Thymus (tissue), 11 donors: ENCODE measurements at regions not wholly inside any gene's neighbourhood (a gene's known extent, or its start where the extent isn't known, plus 50 kb on each side); places are given as distances from the start of the nearest gene placed in this dataset.

Experiments used
- DNase-seq, 9 donors: peaks; one replicate each; pipeline ENCODE4 v3.0.0-alpha.2; 2013; ENCODE audit warnings: low spot score in 9 of 9, low read depth in 6 of 9, missing footprints in 1 of 9
- H3K27ac ChIP-seq, 2 donors: one replicate each; pipeline ENCODE4 v1.5.1; 2013; ENCODE audit warnings: control low read depth in 1 of 2, low read depth in 1 of 2, low read length in 1 of 2, mild to moderate bottlenecking in 1 of 2, moderate library complexity in 1 of 2
- H3K27me3 ChIP-seq, 2 donors: one replicate each; pipeline ENCODE4 v1.5.1; 2013; ENCODE audit warnings: low read length in 1 of 2; ENCODE audit not compliant: control insufficient read depth in 2 of 2, insufficient read depth in 1 of 2
- H3K36me3 ChIP-seq, 2 donors: one replicate each; pipeline ENCODE4 v1.5.1; 2013; ENCODE audit warnings: low read length in 1 of 2, mild to moderate bottlenecking in 1 of 2, moderate library complexity in 1 of 2; ENCODE audit not compliant: control insufficient read depth in 2 of 2, insufficient read depth in 2 of 2
- H3K4me1 ChIP-seq, 2 donors: one replicate each; pipeline ENCODE4 v1.5.1; 2013; ENCODE audit warnings: low read length in 2 of 2; ENCODE audit not compliant: control insufficient read depth in 2 of 2, insufficient read depth in 2 of 2
- H3K4me3 ChIP-seq, 2 donors: one replicate each; pipeline ENCODE4 v1.5.1; 2013; ENCODE audit warnings: low read length in 2 of 2, control low read depth in 1 of 2, mild to moderate bottlenecking in 1 of 2
- H3K9me3 ChIP-seq, 2 donors: one replicate each; pipeline ENCODE4 v1.5.1; 2013; ENCODE audit warnings: low read length in 1 of 2, mild to moderate bottlenecking in 1 of 2; ENCODE audit not compliant: control insufficient read depth in 2 of 2, insufficient read depth in 1 of 2
- WGBS: extraction: QIAGEN DNeasy Blood & Tissue Kit; methylation state at CpG from one replicate; pipeline ENCODE4 v1.1.7; 2013; 5-methylcytosine and 5-hydroxymethylcytosine counted together
- donor health status: healthy.

DNA sequence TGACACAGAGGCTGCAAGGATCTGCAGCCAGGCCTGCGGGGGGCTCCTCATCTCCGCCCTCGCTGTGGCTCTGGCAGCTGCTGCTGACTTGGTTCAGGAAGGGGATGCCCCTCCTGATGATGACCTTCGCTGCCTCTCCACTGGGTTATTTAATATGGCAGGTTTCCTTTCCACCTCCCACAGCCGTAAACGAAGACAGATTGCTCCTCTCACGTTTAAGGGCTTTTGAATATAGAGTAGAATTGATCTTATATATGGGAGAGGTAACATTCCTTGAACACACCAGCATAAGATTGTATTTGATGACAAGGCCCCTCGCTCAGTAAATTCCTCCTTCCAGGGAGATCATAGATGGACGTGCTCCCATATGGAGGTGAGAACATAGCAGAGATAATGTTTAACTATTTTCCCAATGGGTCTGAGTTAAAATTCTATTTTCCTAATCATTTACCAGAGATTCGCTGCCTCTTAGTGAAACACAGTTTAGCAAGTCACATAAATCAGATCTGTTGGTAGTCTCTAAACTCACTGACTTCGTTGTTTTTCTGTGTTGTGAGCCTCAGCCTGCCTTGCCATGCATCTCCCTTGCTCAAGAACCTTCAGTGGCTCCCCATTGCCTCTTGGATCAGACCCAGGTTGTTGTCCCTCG is 88.5 kb upstream of the AJAP1 start:
- H3K9me3 ChIP-seq, result no peaks in the 10 kb centered on the region
- H3K36me3 ChIP-seq, result no peaks in the 10 kb centered on the region
- DNase-seq, result no peak
- no peaks in the 10 kb centered on the region for H3K27me3 ChIP-seq
- no peaks in the 10 kb centered on the region for H3K4me1 ChIP-seq
- H3K4me3 ChIP-seq, result no peak overlapping the region
- 77% methylated on average over 12 of the region's 12 CpGs for WGBS
- H3K27ac ChIP-seq, result no peak overlapping the region

DNA sequence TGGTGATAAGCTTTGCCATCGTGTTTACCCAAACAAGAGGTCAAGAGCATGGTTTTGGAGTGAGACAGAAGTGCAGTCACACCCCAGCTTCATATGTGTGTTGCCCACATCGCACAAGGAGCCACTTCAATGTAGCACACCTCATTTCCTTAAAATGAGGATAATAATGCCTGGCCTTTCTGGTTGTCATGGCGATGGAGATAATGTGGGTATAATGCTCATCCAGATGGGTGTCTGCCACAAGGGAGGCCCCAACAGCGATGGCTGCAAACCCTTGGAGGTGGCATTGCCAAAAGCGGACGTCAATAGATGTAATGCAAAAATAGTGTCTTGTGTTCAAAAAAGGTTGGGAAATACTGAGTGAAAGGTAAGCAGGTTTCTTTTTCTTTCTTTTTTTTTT is 83.1 kb upstream of the AJAP1 start:
- H3K4me1 ChIP-seq, result no peaks in the 10 kb centered on the region
- no peak overlapping the region for H3K4me3 ChIP-seq
- H3K27ac ChIP-seq, result no peak overlapping the region
- no peaks in the 10 kb centered on the region for H3K27me3 ChIP-seq
- WGBS, result 91% methylated on average over 6 of the region's 6 CpGs
- no peaks in the 10 kb centered on the region for H3K36me3 ChIP-seq
- no peak for DNase-seq
- H3K9me3 ChIP-seq, result no peaks in the 10 kb centered on the region

DNA sequence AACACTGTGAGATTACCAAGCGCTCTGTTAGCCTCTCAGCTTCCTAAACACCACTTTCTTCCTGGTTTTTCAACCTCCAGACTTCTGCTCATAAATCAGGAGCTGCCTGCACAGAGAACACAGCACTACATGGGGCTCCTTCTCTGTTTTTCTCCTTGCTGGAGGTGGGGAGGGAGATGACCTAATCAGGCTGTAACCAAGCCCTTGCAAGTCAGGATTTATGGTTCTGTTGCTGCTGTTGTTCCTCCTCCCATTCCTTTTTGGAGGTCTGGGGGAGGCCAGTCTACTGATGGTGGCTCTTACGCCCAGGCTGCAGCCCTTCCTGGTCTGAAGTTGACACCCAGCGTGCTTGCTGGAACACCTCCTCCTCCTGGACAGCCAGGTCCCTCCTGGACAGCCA is 80.9 kb upstream of the AJAP1 start:
- H3K27me3 ChIP-seq, result no peaks in the 10 kb centered on the region
- 20% methylated on average over 3 of the region's 3 CpGs for WGBS

DNA sequence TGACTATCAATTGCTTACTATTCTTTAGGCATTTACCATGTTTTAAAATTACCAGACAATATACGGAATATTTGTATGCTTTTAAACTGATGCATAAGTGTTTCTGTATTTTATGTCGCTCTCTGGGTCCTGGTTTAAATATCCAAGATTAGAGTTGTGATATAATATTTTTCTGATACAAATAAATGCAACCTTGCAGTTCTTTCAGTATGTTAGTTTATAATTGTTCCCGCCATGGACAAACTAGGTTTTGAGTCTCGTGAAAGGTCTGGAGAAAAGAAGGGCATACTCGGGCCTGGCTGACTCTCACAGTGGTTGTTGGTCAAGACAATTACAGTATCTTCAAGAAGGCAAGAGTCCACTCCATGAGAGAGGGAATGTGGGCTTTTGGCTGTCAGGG is 72.6 kb upstream of the AJAP1 start:
- Histone ChIP-seq H3K36me3 (no peaks in the 10 kb centered on the region), H3K4me3 (no peak overlapping the region), H3K9me3 (no peaks in the 10 kb centered on the region), H3K27ac (no peak overlapping the region), H3K4me1 (no peaks in the 10 kb centered on the region), H3K27me3 (peaks cover 0 to 2% of the 10 kb centered on the region in 2 donors)
- 78% methylated on average over 5 of the region's 5 CpGs for WGBS
- no peak for DNase-seq

More for the DNA sequence above, 80.9 kb upstream of the AJAP1 start:
- Histone ChIP-seq H3K4me3 (no peak overlapping the region), H3K36me3 (no peaks in the 10 kb centered on the region), H3K4me1 (no peaks in the 10 kb centered on the region), H3K9me3 (no peaks in the 10 kb centered on the region), H3K27ac (no peak overlapping the region)
- no peak for DNase-seq

DNA sequence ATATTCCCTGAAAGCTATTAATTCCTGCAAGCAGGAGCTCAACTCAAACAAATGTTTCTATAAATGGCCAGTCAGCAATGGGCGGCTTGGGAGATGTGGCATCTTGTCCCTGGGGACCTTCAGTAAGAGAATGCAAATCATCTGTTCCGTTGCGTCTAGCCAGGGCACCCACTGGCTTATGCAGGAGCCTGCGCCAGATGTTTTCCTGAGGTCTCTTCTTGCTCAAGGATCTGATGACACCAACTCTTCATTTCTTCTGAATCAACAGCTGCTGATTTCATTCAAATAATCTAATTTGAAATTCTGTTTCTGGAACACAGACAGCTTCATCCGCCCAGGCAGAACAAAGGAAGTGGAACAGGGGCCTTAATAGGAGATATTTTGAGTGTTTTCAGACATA is 70.0 kb upstream of the AJAP1 start:
- no peaks in the 10 kb centered on the region for H3K9me3 ChIP-seq
- no peak overlapping the region for H3K4me3 ChIP-seq
- no peaks in the 10 kb centered on the region for H3K4me1 ChIP-seq
- H3K27me3 ChIP-seq, result peaks cover 0 to 2% of the 10 kb centered on the region in 2 donors
- 90% methylated on average over 5 of the region's 5 CpGs for WGBS
- no peak for DNase-seq
- no peaks in the 10 kb centered on the region for H3K36me3 ChIP-seq
- H3K27ac ChIP-seq, result no peak overlapping the region

DNA sequence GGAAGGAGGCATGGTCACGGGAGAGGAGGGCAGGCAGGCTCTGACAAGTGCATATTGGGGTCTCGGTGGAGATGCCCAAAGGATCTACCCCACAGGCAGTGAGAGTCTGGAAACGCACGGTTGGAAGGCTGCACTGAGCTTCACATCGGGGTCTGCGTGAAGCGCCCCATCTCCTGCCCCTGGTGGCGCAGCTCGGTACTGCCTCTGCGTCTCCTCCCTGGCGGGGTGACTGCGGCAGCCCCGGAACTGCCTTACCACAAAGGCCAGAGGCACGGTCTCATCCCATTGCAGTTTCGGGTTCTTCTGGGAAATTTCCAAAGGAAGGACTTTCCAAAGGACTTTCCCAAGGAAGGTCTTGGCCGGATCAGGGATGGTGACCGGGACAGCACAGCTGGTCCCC is 69.2 kb upstream of the AJAP1 start:
- Histone ChIP-seq H3K9me3 (no peaks in the 10 kb centered on the region), H3K36me3 (no peaks in the 10 kb centered on the region), H3K27ac (no peak overlapping the region), H3K4me1 (no peaks in the 10 kb centered on the region), H3K4me3 (no peak overlapping the region), H3K27me3 (peaks cover 0 to 2% of the 10 kb centered on the region in 2 donors)
- 17% methylated on average over 17 of the region's 17 CpGs for WGBS
- peak in 7 of 9 donors; percentile 4 to 50 (median 6) for DNase-seq

DNA sequence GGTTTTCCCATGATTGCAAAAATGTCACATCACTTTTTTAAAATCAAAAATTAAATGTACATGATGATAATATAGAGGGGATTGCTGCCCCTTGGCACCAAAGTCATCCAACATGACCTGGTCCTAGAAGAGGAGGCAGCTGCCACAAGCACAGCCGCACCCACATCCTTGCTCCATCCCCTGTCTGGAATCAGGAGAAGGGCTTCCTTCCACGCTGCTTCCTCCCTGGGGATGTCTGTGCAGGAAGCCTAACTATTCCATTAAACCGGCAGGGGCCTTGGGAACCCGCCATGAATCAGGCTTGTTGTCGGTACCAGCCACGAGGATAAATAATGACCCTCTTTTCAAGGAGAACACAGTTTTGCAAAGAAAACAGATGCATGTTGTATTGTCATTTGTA is 68.7 kb upstream of the AJAP1 start:
- Histone ChIP-seq H3K4me3 (no peak overlapping the region), H3K4me1 (no peaks in the 10 kb centered on the region), H3K9me3 (no peaks in the 10 kb centered on the region), H3K36me3 (no peaks in the 10 kb centered on the region), H3K27ac (no peak overlapping the region), H3K27me3 (peaks cover 0 to 2% of the 10 kb centered on the region in 2 donors)
- WGBS, result 28% methylated on average over 6 of the region's 6 CpGs
- no peak for DNase-seq

DNA sequence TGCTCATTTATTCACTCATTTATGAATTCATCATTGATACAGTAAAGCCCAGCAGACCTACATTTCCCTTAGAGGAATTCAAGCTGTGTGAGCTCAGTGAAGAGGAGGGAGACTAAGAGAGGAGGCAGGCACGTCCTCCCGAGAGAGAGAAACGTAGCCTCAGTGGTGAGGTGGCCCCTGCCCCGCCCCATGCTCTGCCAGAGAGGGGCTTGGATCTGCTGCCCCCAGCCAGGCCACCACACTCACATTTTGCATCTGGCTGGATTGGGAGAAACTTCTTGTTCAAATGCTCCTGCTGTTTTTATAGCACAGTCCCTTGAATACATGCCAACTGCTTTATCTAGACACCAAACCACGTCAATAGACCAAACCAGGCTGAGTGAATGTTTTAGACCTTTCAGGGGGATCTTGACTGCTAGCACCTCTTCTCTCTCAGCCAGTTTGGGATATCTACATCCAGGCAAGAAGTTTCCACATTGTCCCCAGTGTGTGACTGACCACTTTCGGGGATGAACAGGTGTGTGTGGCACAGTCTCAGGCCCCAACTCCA is 67.7 kb upstream of the AJAP1 start:
- Histone ChIP-seq H3K27ac (no peak overlapping the region), H3K9me3 (no peaks in the 10 kb centered on the region), H3K4me1 (no peaks in the 10 kb centered on the region), H3K4me3 (no peak overlapping the region), H3K27me3 (peaks cover 0 to 2% of the 10 kb centered on the region in 2 donors), H3K36me3 (no peaks in the 10 kb centered on the region)
- 68% methylated on average over 6 of the region's 6 CpGs for WGBS
- no peak for DNase-seq

DNA sequence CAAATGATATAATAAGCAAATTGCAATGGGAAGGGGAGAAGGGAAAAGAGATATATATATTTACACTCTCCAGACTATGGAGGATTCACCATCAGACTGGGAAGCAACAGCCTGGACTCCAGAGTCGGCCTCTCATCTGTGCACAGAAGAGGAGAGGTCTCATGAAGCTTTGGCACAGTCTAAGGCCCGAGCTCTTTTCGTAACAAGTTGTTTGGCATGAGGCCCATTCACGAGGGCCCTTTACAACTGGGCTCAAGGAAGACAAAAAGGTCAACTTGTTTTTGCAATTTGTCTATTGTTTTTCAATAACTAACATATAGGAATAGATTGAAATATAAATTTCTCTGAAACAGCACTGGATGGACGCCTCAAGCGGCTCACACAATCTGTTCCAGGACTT is 66.7 kb upstream of the AJAP1 start:
- Histone ChIP-seq H3K9me3 (no peaks in the 10 kb centered on the region), H3K4me3 (no peak overlapping the region), H3K4me1 (no peaks in the 10 kb centered on the region), H3K27me3 (peaks cover 0 to 2% of the 10 kb centered on the region in 2 donors), H3K27ac (no peak overlapping the region), H3K36me3 (no peaks in the 10 kb centered on the region)
- no peak for DNase-seq
- 90% methylated on average over 6 of the region's 6 CpGs for WGBS
